ENCODE measurements at regions not wholly inside any gene's neighbourhood (a gene's known extent, or its start where the extent isn't known, plus 50 kb on each side); places are given as distances from the start of the nearest gene placed in this dataset.
A peak's percentile ranks its signal among the peaks of the same experiment; 100 is the strongest.
"Not testable (repeated sequence)": the region's sequence is repeated elsewhere in the genome, so short reads cannot be mapped to it uniquely, and the experiment has no call there.

DNA sequence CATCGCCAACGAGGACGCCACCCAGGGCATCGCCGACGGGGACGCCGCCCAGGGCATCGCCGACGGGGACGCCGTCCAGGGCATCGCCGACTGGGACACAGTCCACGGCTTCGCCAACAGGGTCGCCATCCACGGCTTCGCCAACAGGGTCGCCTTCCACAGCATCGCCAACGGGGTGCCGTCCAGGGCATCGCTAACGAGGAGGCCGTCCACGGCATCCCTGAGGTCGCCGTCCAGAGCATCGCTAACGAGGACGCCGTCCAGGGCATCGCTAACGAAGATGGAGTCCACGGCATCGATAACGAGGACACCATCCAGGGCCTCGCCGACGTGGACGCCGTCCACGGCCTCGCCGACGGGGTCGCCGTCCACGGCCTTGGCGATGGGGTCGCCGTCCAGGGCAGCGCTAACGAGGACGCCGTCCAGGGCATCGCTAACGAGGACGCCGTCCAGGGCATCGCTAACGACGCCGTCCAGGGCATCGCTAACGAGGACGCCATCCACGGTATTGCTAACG lies 947.8 kb downstream of the TUBA3C start:
- Histone ChIP-seq H3K27ac (ENCODE audit: low read depth in 1 of 2, low read length in 1 of 2) (no peak overlapping the region), H3K9me3 (ENCODE audit: control insufficient read depth in 4 of 4, insufficient read depth in 3 of 4, low read length in 3 of 4) (peaks cover 0 to 29% (median 3%) of the 10 kb centered on the region in 4 donors), H3K36me3 (ENCODE audit: control insufficient read depth in 4 of 4, insufficient read depth in 4 of 4, low read length in 4 of 4) (no peaks in the 10 kb centered on the region), H3K9ac (ENCODE audit: insufficient read depth in 1 of 2, low read length in 2 of 2) (no peak overlapping the region), H3K27me3 (ENCODE audit: control insufficient read depth in 3 of 3, insufficient read depth in 3 of 3, low read length in 2 of 3) (no peaks in the 10 kb centered on the region), H3K4me1 (ENCODE audit: control insufficient read depth in 5 of 5, insufficient read depth in 5 of 5, low read length in 5 of 5) (no peaks in the 10 kb centered on the region), H3K4me3 (no peak overlapping the region)
- ATAC-seq (ENCODE audit: insufficient read depth, low FRiP score) (no peak), DNase-seq (no peak)
- TF ChIP-seq, protein P1, sequence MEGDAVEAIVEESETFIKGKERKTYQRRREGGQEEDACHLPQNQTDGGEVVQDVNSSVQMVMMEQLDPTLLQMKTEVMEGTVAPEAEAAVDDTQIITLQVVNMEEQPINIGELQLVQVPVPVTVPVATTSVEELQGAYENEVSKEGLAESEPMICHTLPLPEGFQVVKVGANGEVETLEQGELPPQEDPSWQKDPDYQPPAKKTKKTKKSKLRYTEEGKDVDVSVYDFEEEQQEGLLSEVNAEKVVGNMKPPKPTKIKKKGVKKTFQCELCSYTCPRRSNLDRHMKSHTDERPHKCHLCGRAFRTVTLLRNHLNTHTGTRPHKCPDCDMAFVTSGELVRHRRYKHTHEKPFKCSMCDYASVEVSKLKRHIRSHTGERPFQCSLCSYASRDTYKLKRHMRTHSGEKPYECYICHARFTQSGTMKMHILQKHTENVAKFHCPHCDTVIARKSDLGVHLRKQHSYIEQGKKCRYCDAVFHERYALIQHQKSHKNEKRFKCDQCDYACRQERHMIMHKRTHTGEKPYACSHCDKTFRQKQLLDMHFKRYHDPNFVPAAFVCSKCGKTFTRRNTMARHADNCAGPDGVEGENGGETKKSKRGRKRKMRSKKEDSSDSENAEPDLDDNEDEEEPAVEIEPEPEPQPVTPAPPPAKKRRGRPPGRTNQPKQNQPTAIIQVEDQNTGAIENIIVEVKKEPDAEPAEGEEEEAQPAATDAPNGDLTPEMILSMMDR (IDR thresholded peaks at IDR 0.05; ENCODE audit: control extremely low read depth, extremely low read depth) = no peak
- WGBS, 2 donors = 95 to 97% methylated on average over 71 of the region's 71 CpGs

DNA sequence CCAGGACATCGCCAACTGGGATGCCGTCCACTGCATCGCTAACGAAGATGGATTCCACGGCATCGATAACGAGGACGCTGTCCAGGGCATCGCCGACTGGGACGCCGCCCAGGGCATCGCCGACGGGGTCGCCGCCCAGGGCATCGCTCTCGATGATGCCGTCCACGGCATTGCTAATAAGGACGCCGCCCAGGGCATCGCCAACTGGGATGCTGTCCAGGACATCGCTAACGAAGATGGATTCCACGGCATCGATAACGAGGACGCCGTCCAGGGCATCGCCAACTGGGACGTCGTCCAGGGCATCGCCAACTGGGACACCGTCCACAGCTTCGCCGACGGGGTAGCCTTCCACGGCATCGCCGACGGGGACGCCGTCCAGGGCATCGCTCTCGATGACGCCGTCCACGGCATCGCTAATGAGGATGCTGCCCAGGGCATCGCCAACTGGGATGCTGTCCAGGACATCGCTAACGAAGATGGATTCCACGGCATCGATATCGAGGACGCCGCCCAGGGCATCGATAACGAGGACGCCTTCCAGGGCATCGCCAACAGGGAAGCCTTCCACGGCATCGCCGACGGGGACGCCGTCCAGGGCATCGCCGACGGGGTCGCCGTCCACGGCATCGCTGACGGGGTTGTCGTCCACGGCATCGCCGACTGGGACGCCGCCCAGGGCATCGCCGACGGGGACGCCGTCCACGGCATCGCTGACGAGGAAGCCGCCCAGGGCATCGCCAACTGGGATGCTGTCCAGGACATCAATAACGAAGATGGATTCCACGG lies 948.4 kb downstream of the TUBA3C start:
- DNase-seq = no peak
- Histone ChIP-seq H3K9ac (ENCODE audit: insufficient read depth in 1 of 2, low read length in 2 of 2) (no peak overlapping the region), H3K36me3 (ENCODE audit: control insufficient read depth in 4 of 4, insufficient read depth in 4 of 4, low read length in 4 of 4) (no peaks in the 10 kb centered on the region), H3K4me3 (no peak overlapping the region), H3K4me1 (ENCODE audit: control insufficient read depth in 5 of 5, insufficient read depth in 5 of 5, low read length in 5 of 5) (no peaks in the 10 kb centered on the region), H3K27ac (ENCODE audit: low read depth in 1 of 2, low read length in 1 of 2) (no peak overlapping the region), H3K27me3 (ENCODE audit: control insufficient read depth in 3 of 3, insufficient read depth in 3 of 3, low read length in 2 of 3) (no peaks in the 10 kb centered on the region), H3K9me3 (ENCODE audit: control insufficient read depth in 4 of 4, insufficient read depth in 3 of 4, low read length in 3 of 4) (peaks cover 0 to 29% (median 2%) of the 10 kb centered on the region in 4 donors)
- no peak for ATAC-seq (ENCODE audit: insufficient read depth, low FRiP score)
- WGBS, 2 donors = 94 to 97% methylated on average over 95 of the region's 95 CpGs
- TF ChIP-seq, protein P1 (IDR thresholded peaks at IDR 0.05; ENCODE audit: control extremely low read depth, extremely low read depth) = no peak

DNA sequence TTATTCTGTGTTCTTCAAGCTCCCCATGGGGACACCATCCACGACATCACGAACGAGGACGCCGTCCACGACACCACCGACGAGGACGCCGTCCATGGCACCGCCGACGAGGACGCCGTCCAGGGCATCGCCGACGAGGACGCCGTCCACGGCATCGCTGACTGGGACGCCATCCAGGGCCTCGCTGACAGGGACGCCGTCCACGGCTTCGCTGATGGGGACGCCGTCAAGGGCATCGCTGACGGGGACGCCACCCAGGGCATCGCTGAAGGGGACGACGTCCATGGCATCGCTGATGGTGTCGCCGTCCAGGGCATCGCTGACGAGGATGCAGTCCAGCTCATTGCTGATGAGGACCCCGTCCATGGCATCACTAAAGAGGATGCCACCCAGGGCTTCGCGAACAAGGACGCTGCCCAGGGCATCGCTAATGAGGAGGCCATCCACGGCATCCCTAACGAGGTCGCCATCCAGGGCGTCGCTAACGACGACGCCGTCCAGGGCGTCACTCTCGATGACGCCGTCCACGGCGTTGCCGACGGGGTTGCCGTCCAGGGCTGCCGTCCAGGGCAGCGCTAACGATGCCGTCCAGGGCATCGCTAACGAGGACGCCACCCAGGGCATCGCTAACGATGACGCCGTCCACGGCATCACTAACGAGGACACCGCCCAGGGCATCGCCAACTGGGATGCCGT lies 949.2 kb downstream of the TUBA3C start:
- H3K27me3 ChIP-seq (ENCODE audit: control insufficient read depth in 3 of 3, insufficient read depth in 3 of 3, low read length in 2 of 3) = no peaks in the 10 kb centered on the region
- H3K4me1 ChIP-seq (ENCODE audit: control insufficient read depth in 5 of 5, insufficient read depth in 5 of 5, low read length in 5 of 5) = no peaks in the 10 kb centered on the region
- no peak for DNase-seq
- WGBS, 2 donors = 95 to 97% methylated on average over 80 of the region's 80 CpGs
- H3K9ac ChIP-seq (ENCODE audit: insufficient read depth in 1 of 2, low read length in 2 of 2) = no peak overlapping the region
- TF ChIP-seq, protein P1 (IDR thresholded peaks at IDR 0.05; ENCODE audit: control extremely low read depth, extremely low read depth) = no peak
- no peak overlapping the region for H3K4me3 ChIP-seq
- peaks cover 0 to 29% (median 3%) of the 10 kb centered on the region in 4 donors for H3K9me3 ChIP-seq (ENCODE audit: control insufficient read depth in 4 of 4, insufficient read depth in 3 of 4, low read length in 3 of 4)
- H3K27ac ChIP-seq (ENCODE audit: low read depth in 1 of 2, low read length in 1 of 2) = no peak overlapping the region
- H3K36me3 ChIP-seq (ENCODE audit: control insufficient read depth in 4 of 4, insufficient read depth in 4 of 4, low read length in 4 of 4) = no peaks in the 10 kb centered on the region
- ATAC-seq (ENCODE audit: insufficient read depth, low FRiP score) = no peak

DNA sequence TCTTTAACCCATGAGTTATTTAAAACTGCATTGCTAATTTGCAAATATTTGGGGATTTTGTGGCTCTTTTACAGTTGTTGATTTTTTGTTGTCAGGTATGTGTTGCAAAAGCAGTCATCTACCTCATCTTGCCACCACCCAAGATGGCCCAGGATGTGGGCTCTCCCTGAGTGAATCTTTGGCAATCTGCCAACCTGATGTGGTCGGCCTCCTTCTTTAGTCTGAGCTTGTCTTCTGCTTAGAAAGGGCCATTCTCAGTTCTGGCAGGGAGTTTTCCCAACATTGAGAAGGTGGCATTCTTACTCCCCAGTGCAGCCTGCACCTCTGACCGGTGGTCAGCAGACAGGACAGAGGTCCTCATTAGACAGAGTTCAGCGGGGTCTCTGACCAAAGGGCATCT lies 957.2 kb downstream of the TUBA3C start:
- 57 to 59% methylated on average over 3 of the region's 3 CpGs for WGBS, 2 donors
- H3K9ac ChIP-seq (ENCODE audit: insufficient read depth in 1 of 2, low read length in 2 of 2); H3K9me3 ChIP-seq (ENCODE audit: control insufficient read depth in 4 of 4, insufficient read depth in 3 of 4, low read length in 3 of 4); H3K4me3 ChIP-seq; H3K4me1 ChIP-seq (ENCODE audit: control insufficient read depth in 5 of 5, insufficient read depth in 5 of 5, low read length in 5 of 5); H3K27ac ChIP-seq (ENCODE audit: low read depth in 1 of 2, low read length in 1 of 2); H3K36me3 ChIP-seq (ENCODE audit: control insufficient read depth in 4 of 4, insufficient read depth in 4 of 4, low read length in 4 of 4); DNase-seq; ATAC-seq (ENCODE audit: insufficient read depth, low FRiP score); H3K27me3 ChIP-seq (ENCODE audit: control insufficient read depth in 3 of 3, insufficient read depth in 3 of 3, low read length in 2 of 3): not testable (repeated sequence)

DNA sequence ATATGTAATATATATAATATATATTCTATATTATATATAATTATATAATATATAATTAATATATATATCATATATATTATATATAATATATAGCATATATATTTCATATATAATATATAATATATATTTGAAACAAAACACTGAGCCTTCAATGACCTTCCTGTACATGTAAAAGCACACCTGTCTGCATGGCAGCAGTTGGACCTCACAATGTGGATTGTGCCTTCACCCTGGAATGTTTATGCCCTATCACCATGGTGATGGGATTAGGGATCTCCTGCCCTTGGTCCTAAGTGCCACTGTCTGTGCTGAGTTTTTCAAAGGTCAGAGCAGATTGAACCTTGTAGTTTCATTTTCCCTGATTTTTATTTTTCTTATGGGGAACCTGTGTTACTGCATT lies 966.9 kb downstream of the TUBA3C start:
- ATAC-seq (ENCODE audit: insufficient read depth, low FRiP score); H3K36me3 ChIP-seq (ENCODE audit: control insufficient read depth in 4 of 4, insufficient read depth in 4 of 4, low read length in 4 of 4); DNase-seq: not testable (repeated sequence)

DNA sequence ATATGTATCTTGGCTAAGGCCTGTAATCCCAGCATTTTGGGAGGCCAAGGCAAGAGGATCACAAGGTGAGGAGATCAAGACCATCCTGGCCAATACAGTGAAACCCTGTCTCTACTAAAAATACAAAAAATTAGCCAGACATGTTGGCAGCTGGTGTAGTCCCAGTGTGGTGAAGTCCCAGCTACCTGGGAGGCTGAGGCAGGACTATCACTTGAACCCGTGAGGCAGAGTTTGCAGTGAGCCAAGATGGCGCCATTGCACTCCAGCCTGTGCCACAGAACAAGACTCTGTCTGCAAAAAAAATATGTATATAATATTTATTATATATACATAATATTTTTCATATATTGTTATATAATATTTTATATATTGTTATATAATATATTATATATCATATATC lies 968.1 kb downstream of the TUBA3C start:
- DNase-seq; H3K9me3 ChIP-seq (ENCODE audit: control insufficient read depth in 4 of 4, insufficient read depth in 3 of 4, low read length in 3 of 4); H3K4me1 ChIP-seq (ENCODE audit: control insufficient read depth in 5 of 5, insufficient read depth in 5 of 5, low read length in 5 of 5); H3K27ac ChIP-seq (ENCODE audit: low read depth in 1 of 2, low read length in 1 of 2); H3K4me3 ChIP-seq; H3K9ac ChIP-seq (ENCODE audit: insufficient read depth in 1 of 2, low read length in 2 of 2); H3K27me3 ChIP-seq (ENCODE audit: control insufficient read depth in 3 of 3, insufficient read depth in 3 of 3, low read length in 2 of 3); H3K36me3 ChIP-seq (ENCODE audit: control insufficient read depth in 4 of 4, insufficient read depth in 4 of 4, low read length in 4 of 4): not testable (repeated sequence)
- ATAC-seq (ENCODE audit: insufficient read depth, low FRiP score) = peak; percentile 14
- 57 to 63% methylated on average over 2 of the region's 2 CpGs for WGBS, 2 donors

More for the DNA sequence above, 966.9 kb downstream of the TUBA3C start:
- H3K27me3 ChIP-seq (ENCODE audit: control insufficient read depth in 3 of 3, insufficient read depth in 3 of 3, low read length in 2 of 3); H3K27ac ChIP-seq (ENCODE audit: low read depth in 1 of 2, low read length in 1 of 2); H3K9me3 ChIP-seq (ENCODE audit: control insufficient read depth in 4 of 4, insufficient read depth in 3 of 4, low read length in 3 of 4); H3K4me1 ChIP-seq (ENCODE audit: control insufficient read depth in 5 of 5, insufficient read depth in 5 of 5, low read length in 5 of 5); H3K4me3 ChIP-seq; H3K9ac ChIP-seq (ENCODE audit: insufficient read depth in 1 of 2, low read length in 2 of 2): not testable (repeated sequence)
